Heart right ventricle (tissue), 16 donors: ENCODE measurements at regions not wholly inside any gene's neighbourhood (a gene's known extent, or its start where the extent isn't known, plus 50 kb on each side); places are given as distances from the start of the nearest gene placed in this dataset.

Experiments used
- ATAC-seq, 8 donors: fragments of 200-7000 bp; cut with Tn5 transposase; one replicate each; pipeline ENCODE4 v1.9.1; 2020; ENCODE audit warnings: mild to moderate bottlenecking in 8 of 8, moderate library complexity in 8 of 8, moderate number of reproducible peaks in 1 of 8
- DNase-seq, 2 donors: peaks; one replicate each; pipeline ENCODE4 v3.0.0-alpha.2; 2020
- H3K27ac ChIP-seq, 10 donors: fragments of 200-600 bp; sonication (generic) in 2 of 10; one replicate each; pipeline versions ENCODE4 v1.5.0 to v1.8.0; 2020 to 2022; ENCODE audit warnings: mild to moderate bottlenecking in 3 of 10
- H3K27me3 ChIP-seq, 7 donors: fragments of 200-600 bp; one replicate each; pipeline ENCODE4 v1.8.0; 2021 to 2022; ENCODE audit warnings: mild to moderate bottlenecking in 2 of 7
- H3K36me3 ChIP-seq, 9 donors: fragments of 200-600 bp; sonication (generic) in 1 of 9; one replicate each; pipeline versions ENCODE4 v1.5.0 to v1.8.0; 2020 to 2022; ENCODE audit warnings: mild to moderate bottlenecking in 2 of 9
- H3K4me1 ChIP-seq, 9 donors: fragments of 200-600 bp; sonication (generic) in 1 of 9; one replicate each; pipeline versions ENCODE4 v1.5.0 to v1.8.0; 2020 to 2022; ENCODE audit warnings: mild to moderate bottlenecking in 4 of 9
- H3K4me3 ChIP-seq, 10 donors: fragments of 200-600 bp; sonication (generic) in 2 of 10; one replicate each; pipeline versions ENCODE4 v1.5.0 to v1.8.0; 2020 to 2022; ENCODE audit warnings: mild to moderate bottlenecking in 7 of 10, moderate library complexity in 2 of 10
- H3K9me3 ChIP-seq, 11 donors: fragments of 200-600 bp in 10 of 11; sonication (generic) in 2 of 11; one replicate each; pipeline versions ENCODE4 v1.5.0 to v1.8.0; 2013 to 2022; ENCODE audit warnings: mild to moderate bottlenecking in 2 of 11, control low read depth in 1 of 11, moderate library complexity in 1 of 11
- CTCF ChIP-seq, 9 donors: fragments of 200-600 bp; sonication (generic) in 2 of 9; IDR thresholded peaks; one replicate each; pipeline versions ENCODE4 v1.5.0 to v1.8.0; 2021 to 2022; ENCODE audit warnings: antibody characterized with exemption in 9 of 9, mild to moderate bottlenecking in 5 of 9, moderate library complexity in 1 of 9
- WGBS, 2 donors: extraction: QIAGEN DNeasy Blood & Tissue Kit; methylation state at CpG; one replicate each; pipeline ENCODE4 v1.1.7; 2013; ENCODE audit warnings: inconsistent platforms in 1 of 2; 5-methylcytosine and 5-hydroxymethylcytosine counted together
- intact Hi-C, 10 donors: fragments of 100-400 bp; cut with DNase I; formaldehyde crosslinking; loops; one replicate each; pipeline versions ENCODE4 v1.11.1 to v1.14.2; 2022
- donor health status: Arrhythmogenic right ventricular cardiomyopathy.
- donor health status: ischemic (EF 13 %, LVEDD 7.1; RV severe dilation, severe dysfunction).
- donor health status: healthy with polysubstance abuse.
- donor health status: DM: no; HTN: yes; CAD: no.
- donor health status: DM: no; HTN: no; CAD: no.
- donor health status: ischemic (EF 25% LVEDD 6.9; RV normal size, moderate dysfunction).
- donor health status: ischemic (EF 25% LVEDD 5.7; RV mildly dilated, moderate dysfunction).
- donor health status: healthy.
- donor health status: DM: yes; HTN: yes; CAD: no.
- donor health status: Ischemic cardiomyopathy.
- donor health status: ischemic (EF 35%, LVEDD 5.7; RV mildly dilated, moderate dysfunction).
- donor health status: nonischemic (EF 11% LVEDD 7.7; RV severe dilation, severe dysfunction).
- donor health status: DM: yes; HTN: yes; CAD: no.
- donor health status: PGD.
- donor health status: ischemic (EF 29% LVEDD 5.4; RV normal size, mild dysfunction).
- donor health status: nonischemic (EF 23%, LVEDD 6.1; RV moderate dilation, normal function).

DNA sequence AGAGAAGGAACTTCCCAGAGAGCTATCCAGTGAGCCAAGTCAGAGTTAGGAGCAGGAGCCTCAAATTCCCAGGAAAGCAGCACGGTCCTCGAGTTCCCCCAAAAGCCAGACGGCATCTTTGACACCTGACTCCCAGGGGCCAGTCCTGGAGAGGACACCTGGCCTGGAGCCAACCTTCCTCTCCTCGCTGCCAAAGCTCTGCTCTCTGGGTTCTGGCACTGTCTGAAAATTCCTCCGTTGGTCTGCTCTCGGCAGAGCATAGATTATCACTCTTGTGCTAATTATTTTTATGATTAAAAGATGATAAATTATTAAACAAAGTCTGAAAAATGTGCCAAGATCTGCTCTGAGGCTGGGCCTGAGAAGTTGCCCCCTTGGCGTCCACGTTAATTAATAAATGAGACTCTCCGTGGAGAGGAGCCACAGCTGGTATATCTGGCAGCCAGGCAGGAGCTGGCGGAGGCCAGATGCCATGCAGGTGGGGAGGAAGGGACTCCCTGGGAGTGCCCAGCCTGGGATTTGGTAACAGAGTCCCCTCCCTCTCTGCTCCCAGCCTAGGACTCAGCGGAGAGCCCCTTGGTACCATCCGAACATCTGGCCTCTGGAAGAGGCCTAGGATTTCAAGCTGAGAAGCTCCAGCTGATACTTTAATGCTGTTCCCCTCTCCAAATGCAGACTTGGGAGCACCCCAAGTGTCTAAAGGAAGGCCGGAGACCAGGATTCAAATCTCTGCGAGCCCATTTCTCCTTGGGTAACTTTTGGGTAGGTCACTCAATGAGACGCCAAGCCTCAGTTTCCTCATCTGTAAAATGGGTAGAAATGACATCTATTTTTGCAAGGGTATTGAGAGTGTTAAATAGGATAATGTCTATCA is 163.7 kb upstream of the POU3F1 start:
- Histone ChIP-seq H3K36me3 (no peaks in the 10 kb centered on the region), H3K4me1 (peaks cover 0 to 8% (median 0%) of the 10 kb centered on the region in 9 donors), H3K27ac (no peak overlapping the region), H3K27me3 (peaks cover 0 to 21% (median 12%) of the 10 kb centered on the region in 7 donors), H3K9me3 (no peaks in the 10 kb centered on the region), H3K4me3 (no peak overlapping the region)
- no peak for TF ChIP-seq CTCF (IDR thresholded peaks at IDR 0.05)
- DNase-seq (peak; percentile 32 to 34), ATAC-seq (peak in 5 of 8 donors; percentile 28 to 72 (median 48))
- WGBS, 2 donors = 47 to 54% methylated on average over 15 of the region's 15 CpGs
- intact Hi-C loops = no loop called here

DNA sequence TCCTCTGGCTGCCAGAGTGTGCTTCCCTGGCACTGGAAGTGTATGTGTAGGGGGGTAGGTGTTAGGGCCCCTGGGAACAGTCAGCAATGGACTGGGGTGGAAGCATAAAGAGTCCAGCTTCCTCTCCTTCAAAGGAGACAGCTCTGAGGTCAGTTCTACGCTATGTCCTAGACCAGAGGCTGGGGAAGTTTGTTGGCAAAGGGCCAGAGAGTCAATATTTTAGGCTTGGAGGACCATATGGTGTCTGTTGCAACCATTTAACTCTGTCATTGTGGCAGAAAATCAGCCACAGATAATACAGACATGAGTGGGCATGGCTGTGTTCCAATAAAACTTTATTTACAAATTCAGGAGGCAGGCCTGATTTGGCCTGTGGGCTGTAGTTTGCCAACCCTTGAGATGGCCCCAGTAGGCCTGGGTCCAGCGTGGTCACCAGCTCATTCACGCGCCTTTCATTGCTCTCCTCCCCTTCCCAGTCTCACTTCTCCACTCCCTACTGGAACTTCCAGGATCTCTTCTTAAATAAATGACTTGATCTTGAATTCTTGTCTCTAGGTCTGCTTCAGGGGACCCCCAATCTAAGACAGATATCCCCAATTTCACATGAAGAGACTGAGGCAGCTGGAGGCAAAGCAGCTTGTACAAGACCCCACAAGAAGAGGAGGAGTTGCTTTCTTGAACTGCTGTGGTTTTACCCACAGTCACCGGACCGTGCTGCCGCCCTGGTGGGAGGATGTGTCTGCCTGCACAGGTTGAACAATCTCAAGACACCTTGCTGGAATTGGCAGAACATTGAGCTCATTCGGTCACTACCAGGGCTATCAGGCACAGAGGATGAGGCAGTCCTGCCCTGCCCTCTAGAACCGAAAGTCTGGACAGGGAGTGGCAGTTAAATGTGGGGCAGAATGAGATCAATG is 162.4 kb upstream of the POU3F1 start:
- 88 to 89% methylated on average over 9 of the region's 9 CpGs for WGBS, 2 donors
- DNase-seq (no peak), ATAC-seq (peak in 1 of 8 donors; percentile 22)
- Histone ChIP-seq H3K27ac (no peak overlapping the region), H3K27me3 (peaks cover 0 to 10% (median 5%) of the 10 kb centered on the region in 7 donors), H3K4me3 (no peak overlapping the region), H3K9me3 (no peaks in the 10 kb centered on the region), H3K36me3 (no peaks in the 10 kb centered on the region), H3K4me1 (peaks cover 0 to 8% (median 0%) of the 10 kb centered on the region in 9 donors)
- no peak for TF ChIP-seq CTCF (IDR thresholded peaks at IDR 0.05)
- intact Hi-C loops = no loop called here

DNA sequence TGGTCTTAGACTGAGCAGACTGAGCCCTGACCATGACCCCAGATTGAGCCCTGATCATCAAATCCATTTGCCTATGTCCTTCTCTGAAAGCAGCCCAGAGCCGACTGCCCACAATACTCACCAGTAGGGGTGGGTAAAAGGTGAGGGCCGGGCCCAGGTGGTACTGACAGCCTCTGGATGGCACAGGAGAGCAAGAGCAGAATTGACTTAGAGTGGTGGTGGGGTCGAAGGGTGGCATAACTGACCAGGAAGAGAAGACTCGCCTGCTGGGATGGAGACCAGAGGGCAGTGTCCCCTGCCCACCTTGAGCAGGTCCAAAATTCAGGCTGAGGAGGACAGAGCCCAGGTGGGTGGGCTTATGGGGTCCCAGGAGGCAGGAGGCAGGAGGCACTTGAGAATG is 161.3 kb upstream of the POU3F1 start:
- intact Hi-C loops = no loop called here
- peaks cover 0 to 5% (median 0%) of the 10 kb centered on the region in 9 donors for H3K4me1 ChIP-seq
- no peak for DNase-seq
- H3K36me3 ChIP-seq = no peaks in the 10 kb centered on the region
- H3K4me3 ChIP-seq = no peak overlapping the region
- H3K27me3 ChIP-seq = peaks cover 0 to 6% (median 0%) of the 10 kb centered on the region in 7 donors
- ATAC-seq = no peak
- 84 to 94% methylated on average over 4 of the region's 4 CpGs for WGBS, 2 donors
- H3K27ac ChIP-seq = no peak overlapping the region
- H3K9me3 ChIP-seq = no peaks in the 10 kb centered on the region
- no peak for TF ChIP-seq CTCF (IDR thresholded peaks at IDR 0.05)

DNA sequence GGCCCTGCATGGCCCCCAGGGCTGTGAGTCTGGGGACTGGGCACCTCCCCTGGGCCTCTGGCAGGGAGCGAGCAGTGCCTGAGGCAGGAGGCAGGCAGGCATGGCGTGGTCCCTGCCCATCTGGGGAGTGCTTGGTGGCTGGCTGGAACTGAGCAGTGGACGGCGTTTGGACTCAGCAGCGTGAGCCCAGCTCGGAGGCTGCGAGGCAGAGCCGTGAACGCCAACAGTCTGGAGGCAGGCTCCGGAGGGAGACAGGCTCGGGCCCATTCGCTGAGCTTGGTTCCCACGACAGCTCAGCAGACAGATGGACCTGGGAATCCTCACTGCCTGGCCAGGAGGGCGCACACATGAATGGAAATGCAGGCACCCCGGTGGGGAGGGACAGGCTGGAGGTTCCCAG is 160.7 kb upstream of the POU3F1 start:
- peaks cover 0 to 11% (median 0%) of the 10 kb centered on the region in 7 donors for H3K27me3 ChIP-seq
- ATAC-seq (no peak), DNase-seq (no peak)
- peaks cover 0 to 5% (median 0%) of the 10 kb centered on the region in 9 donors for H3K4me1 ChIP-seq
- H3K36me3 ChIP-seq = no peaks in the 10 kb centered on the region
- 84 to 95% methylated on average over 15 of the region's 15 CpGs for WGBS, 2 donors
- H3K4me3 ChIP-seq = no peak overlapping the region
- TF ChIP-seq CTCF (IDR thresholded peaks at IDR 0.05) = no peak
- no peak overlapping the region for H3K27ac ChIP-seq
- H3K9me3 ChIP-seq = no peaks in the 10 kb centered on the region
- intact Hi-C loops = no loop called here
